PC-9 (cell line): ENCODE measurements at regions not wholly inside any gene's neighbourhood (a gene's known extent, or its start where the extent isn't known, plus 50 kb on each side); places are given as distances from the start of the nearest gene placed in this dataset.

Source experiments
- CTCF ChIP-seq: fragments of 200-600 bp; sonication (generic); conservative IDR thresholded peaks from 2 replicates; pipeline ENCODE4 v1.6.1; 2017; ENCODE audit warnings: mixed run types, antibody characterized with exemption, mild to moderate bottlenecking, moderate library complexity
- EZH2 ChIP-seq: fragments of 200-600 bp; sonication (generic); IDR thresholded peaks from 2 replicates; pipeline ENCODE4 v1.8.0; 2017; ENCODE audit warnings: antibody characterized with exemption, low read depth

- TF ChIP-seq CTCF (no peak), EZH2 (no peak)
Observed at GRCh38 chr4:127578491-127578890, 54.3 kb upstream of the INTU start.
